SU-DHL-6 (cell line): ENCODE measurements at regions not wholly inside any gene's neighbourhood (a gene's known extent, or its start where the extent isn't known, plus 50 kb on each side); places are given as distances from the start of the nearest gene placed in this dataset.

ENCODE experiments used
- H2AFZ ChIP-seq: fragments of 200-600 bp; sonication (generic); 2 replicates; pipeline ENCODE4 v1.6.1; 2014; ENCODE audit warnings: low read depth, mild to moderate bottlenecking, moderate library complexity, mixed read lengths, antibody characterized with exemption, low read length; ENCODE audit not compliant: severe bottlenecking
- H3F3A ChIP-seq: fragments of 200-600 bp; shearing (Covaris generic); 2 replicates; pipeline ENCODE4 v1.6.0; 2016; ENCODE audit warnings: antibody characterized with exemption, mild to moderate bottlenecking; ENCODE audit not compliant: insufficient read depth
- H3K27ac ChIP-seq: fragments of 200-600 bp; sonication (generic); 2 replicates; pipeline ENCODE4 v1.5.1; 2016; ENCODE audit warnings: low read depth, mild to moderate bottlenecking, low read length, moderate library complexity, mixed read lengths
- H3K27me3 ChIP-seq: fragments of 200-600 bp; sonication (generic), shearing (Covaris generic); 2 replicates; pipeline ENCODE4 v1.6.0; 2014; ENCODE audit warnings: mild to moderate bottlenecking, low read length
- H3K36me3 ChIP-seq: fragments of 200-600 bp; sonication (generic); 2 replicates; pipeline ENCODE4 v1.6.1; 2014; ENCODE audit warnings: mild to moderate bottlenecking, low read length, mixed read lengths
- H3K4me2 ChIP-seq: fragments of 300-600, 200-600 bp; shearing (Covaris generic), sonication (generic); 2 replicates; pipeline ENCODE4 v1.6.0; 2014; ENCODE audit warnings: low read length, low read depth, mild to moderate bottlenecking; ENCODE audit not compliant: poor library complexity, severe bottlenecking
- H3K4me3 ChIP-seq: fragments of 200-600 bp; sonication (generic); 2 replicates; pipeline ENCODE4 v1.5.1; 2014; ENCODE audit warnings: antibody characterized with exemption, low read length, mild to moderate bottlenecking, mixed read lengths; ENCODE audit not compliant: insufficient read depth, poor library complexity, severe bottlenecking
- H3K79me2 ChIP-seq: fragments of 200-600 bp; sonication (generic); 2 replicates; pipeline ENCODE4 v1.6.1; 2014; ENCODE audit warnings: mild to moderate bottlenecking, low read length, moderate library complexity; ENCODE audit not compliant: insufficient read depth
- H3K9ac ChIP-seq: fragments of 200-600 bp; sonication (generic); 2 replicates; pipeline ENCODE4 v1.7.0; 2014; ENCODE audit warnings: mild to moderate bottlenecking, low read length
- H3K9me2 ChIP-seq: fragments of 200-600 bp; sonication (generic); replicated peaks from 2 replicates; pipeline ENCODE4 v1.6.1; 2014; ENCODE audit warnings: low read length; ENCODE audit not compliant: insufficient read depth
- H3K9me3 ChIP-seq: fragments of 200-600 bp; sonication (generic); 2 replicates; pipeline ENCODE4 v1.6.1; 2014; ENCODE audit warnings: low read length, mixed read lengths; ENCODE audit not compliant: insufficient read depth
- H4K20me1 ChIP-seq: fragments of 200-600 bp; sonication (generic); 2 replicates; pipeline ENCODE4 v1.6.1; 2014; ENCODE audit warnings: low read depth, mild to moderate bottlenecking, antibody characterized with exemption, low read length, moderate library complexity, mixed read lengths
- EZH2phosphoT487 ChIP-seq: fragments of 200-600 bp; sonication (generic), shearing (Covaris generic); conservative IDR thresholded peaks from 2 replicates; pipeline ENCODE4 v1.6.1; 2018; ENCODE audit warnings: mild to moderate bottlenecking, antibody characterized with exemption, low read length, moderate library complexity, mixed read lengths
- TF ChIP-seq, protein P1 (sequence below): fragments of 200-600 bp; sonication (generic); IDR thresholded peaks from one replicate; pipeline ENCODE4 v1.5.1; 2017; ENCODE audit warnings: antibody characterized with exemption, mild to moderate bottlenecking, low read length, moderate library complexity; ENCODE audit not compliant: insufficient read depth, poor library complexity, severe bottlenecking

DNA sequence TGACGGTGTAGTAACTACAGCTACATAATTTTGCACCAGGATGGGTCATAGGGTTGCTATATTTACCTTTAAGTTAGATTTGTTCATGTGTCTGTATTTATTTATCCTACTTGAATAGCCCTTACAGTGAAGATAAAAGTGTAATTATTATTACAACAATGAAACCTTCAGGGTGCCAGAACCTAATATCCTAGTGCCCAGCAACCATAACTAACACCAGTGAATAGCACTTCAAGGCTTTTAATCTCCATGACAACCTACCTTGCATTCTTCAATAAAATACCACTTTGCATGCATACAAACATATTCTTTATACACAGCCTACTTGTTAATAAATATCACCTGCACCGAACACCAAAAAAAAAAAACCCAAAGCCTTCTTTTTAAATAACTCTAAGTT is 58.7 kb upstream of the G2E3 start:
- Histone ChIP-seq H3K79me2 (no peaks in the 10 kb centered on the region), H3K27ac (no peak overlapping the region), H3F3A (no peaks in the 10 kb centered on the region)

DNA sequence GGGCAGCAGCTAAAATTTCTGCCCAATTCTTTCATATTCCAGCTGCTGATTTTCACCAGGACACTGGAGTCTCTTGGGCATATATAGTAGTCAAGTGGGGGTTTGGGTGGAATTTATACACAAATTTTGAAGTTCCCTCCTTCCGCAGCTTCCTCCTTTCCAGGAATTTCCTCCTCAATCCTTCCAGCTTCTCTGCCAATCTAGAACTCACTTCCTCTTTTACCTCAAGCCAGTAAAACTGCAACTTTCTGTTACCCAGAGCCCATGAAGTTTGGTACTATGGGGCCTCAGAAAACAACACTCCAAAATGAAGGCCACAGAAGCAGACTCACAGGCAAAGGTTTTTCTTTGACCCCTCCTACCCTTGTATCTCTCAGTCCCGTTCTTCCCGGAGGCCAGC is 51.7 kb upstream of the G2E3 start:
- H3K9me2 ChIP-seq: no peaks in the 10 kb centered on the region
- H3K4me3 ChIP-seq: no peak overlapping the region
- no peaks in the 10 kb centered on the region for H3K9me3 ChIP-seq
- no peak overlapping the region for H2AFZ ChIP-seq
- no peak for TF ChIP-seq EZH2phosphoT487
- TF ChIP-seq, protein P1, sequence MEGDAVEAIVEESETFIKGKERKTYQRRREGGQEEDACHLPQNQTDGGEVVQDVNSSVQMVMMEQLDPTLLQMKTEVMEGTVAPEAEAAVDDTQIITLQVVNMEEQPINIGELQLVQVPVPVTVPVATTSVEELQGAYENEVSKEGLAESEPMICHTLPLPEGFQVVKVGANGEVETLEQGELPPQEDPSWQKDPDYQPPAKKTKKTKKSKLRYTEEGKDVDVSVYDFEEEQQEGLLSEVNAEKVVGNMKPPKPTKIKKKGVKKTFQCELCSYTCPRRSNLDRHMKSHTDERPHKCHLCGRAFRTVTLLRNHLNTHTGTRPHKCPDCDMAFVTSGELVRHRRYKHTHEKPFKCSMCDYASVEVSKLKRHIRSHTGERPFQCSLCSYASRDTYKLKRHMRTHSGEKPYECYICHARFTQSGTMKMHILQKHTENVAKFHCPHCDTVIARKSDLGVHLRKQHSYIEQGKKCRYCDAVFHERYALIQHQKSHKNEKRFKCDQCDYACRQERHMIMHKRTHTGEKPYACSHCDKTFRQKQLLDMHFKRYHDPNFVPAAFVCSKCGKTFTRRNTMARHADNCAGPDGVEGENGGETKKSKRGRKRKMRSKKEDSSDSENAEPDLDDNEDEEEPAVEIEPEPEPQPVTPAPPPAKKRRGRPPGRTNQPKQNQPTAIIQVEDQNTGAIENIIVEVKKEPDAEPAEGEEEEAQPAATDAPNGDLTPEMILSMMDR: no peak
- no peak overlapping the region for H3K9ac ChIP-seq
- H3K4me2 ChIP-seq: no peak overlapping the region
- no peaks in the 10 kb centered on the region for H3K36me3 ChIP-seq
- no peaks in the 10 kb centered on the region for H3K27me3 ChIP-seq
- H3F3A ChIP-seq: no peaks in the 10 kb centered on the region; the same call in 1 of the 2 replicates
- no peaks in the 10 kb centered on the region for H4K20me1 ChIP-seq
- H3K27ac ChIP-seq: no peak overlapping the region
- H3K79me2 ChIP-seq: no peaks in the 10 kb centered on the region

More for the DNA sequence above, 58.7 kb upstream of the G2E3 start:
- Histone ChIP-seq H3K9me2 (no peaks in the 10 kb centered on the region), H2AFZ (no peak overlapping the region), H3K9me3 (no peaks in the 10 kb centered on the region), H3K27me3 (no peaks in the 10 kb centered on the region), H3K9ac (no peak overlapping the region), H3K36me3 (no peaks in the 10 kb centered on the region), H3K4me2 (no peak overlapping the region), H3K4me3 (no peak overlapping the region), H4K20me1 (no peaks in the 10 kb centered on the region)
- TF ChIP-seq EZH2phosphoT487: no peak
- TF ChIP-seq, protein P1: no peak
